ENCODE measurements at regions not wholly inside any gene's neighbourhood (a gene's known extent, or its start where the extent isn't known, plus 50 kb on each side); places are given as distances from the start of the nearest gene placed in this dataset.

DNA sequence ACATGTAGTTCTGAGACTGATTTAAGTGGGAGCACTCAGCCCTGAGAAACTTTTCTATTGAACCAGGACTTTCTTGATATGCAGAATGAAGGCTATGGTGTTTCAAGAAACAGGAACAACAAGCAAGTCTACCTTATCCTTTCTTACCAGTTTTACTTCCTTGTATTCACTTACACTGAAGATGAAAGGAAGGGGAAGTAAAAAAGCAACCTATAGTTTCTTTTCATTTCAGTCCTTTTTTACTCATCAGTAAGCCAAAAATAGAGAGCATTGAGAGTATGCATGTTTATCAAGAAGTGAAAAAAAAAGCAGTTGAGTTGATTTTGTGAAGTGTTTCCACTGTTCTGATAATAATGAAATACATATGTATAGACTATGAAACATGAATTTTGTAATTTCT lies 1010.3 kb downstream of the AMY1C start (continued):
- TF ChIP-seq, protein P1, sequence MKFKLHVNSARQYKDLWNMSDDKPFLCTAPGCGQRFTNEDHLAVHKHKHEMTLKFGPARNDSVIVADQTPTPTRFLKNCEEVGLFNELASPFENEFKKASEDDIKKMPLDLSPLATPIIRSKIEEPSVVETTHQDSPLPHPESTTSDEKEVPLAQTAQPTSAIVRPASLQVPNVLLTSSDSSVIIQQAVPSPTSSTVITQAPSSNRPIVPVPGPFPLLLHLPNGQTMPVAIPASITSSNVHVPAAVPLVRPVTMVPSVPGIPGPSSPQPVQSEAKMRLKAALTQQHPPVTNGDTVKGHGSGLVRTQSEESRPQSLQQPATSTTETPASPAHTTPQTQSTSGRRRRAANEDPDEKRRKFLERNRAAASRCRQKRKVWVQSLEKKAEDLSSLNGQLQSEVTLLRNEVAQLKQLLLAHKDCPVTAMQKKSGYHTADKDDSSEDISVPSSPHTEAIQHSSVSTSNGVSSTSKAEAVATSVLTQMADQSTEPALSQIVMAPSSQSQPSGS (IDR thresholded peaks at IDR 0.05; ENCODE audit: low read length) = peak; percentile 88
- TF ChIP-seq SMAD1 (IDR thresholded peaks at IDR 0.05; ENCODE audit: low read depth, partially characterized antibody) (no peak), IKZF2 (IDR thresholded peaks at IDR 0.05) (peak; percentile 71 to 73), NFIC (IDR thresholded peaks at IDR 0.05; ENCODE audit: low read depth, low read length) (peak; percentile 81), TBL1XR1 (IDR thresholded peaks at IDR 0.05; ENCODE audit: low read depth, low read length) (0 out of 2 replicates have a peak, but pooled peaks have one; percentile 47), ATF7 (IDR thresholded peaks at IDR 0.05; ENCODE audit: low read depth) (peak; percentile 71), TCF7 (IDR thresholded peaks at IDR 0.05; ENCODE audit: borderline replicate concordance) (peak; percentile 82), BCL11A (IDR thresholded peaks at IDR 0.05; ENCODE audit: low read depth, low read length) (0 out of 2 replicates have a peak, but pooled peaks have one; percentile 6), CBX3 (IDR thresholded peaks at IDR 0.05; ENCODE audit: borderline replicate concordance, low read depth) (no peak), NR2F1 (conservative IDR thresholded peaks at IDR 0.05) (no peak), BCL3 (IDR thresholded peaks at IDR 0.05; ENCODE audit: borderline replicate concordance, insufficient read depth, low read depth, low read length, poor library complexity, severe bottlenecking) (no peak), MEF2A (IDR thresholded peaks at IDR 0.05; ENCODE audit: insufficient read depth, low read depth, low read length) (peak; percentile 96), STAT3 (IDR thresholded peaks at IDR 0.05; ENCODE audit: low read depth, low read length) (0 out of 2 replicates have a peak, but pooled peaks have one; percentile 41), NRF1 (conservative IDR thresholded peaks at IDR 0.05; ENCODE audit: low read depth, low read length) (no peak), RCOR1 (conservative IDR thresholded peaks at IDR 0.05; ENCODE audit: low read depth, low read length) (0 out of 2 replicates have a peak, but pooled peaks have one; percentile 89), ZNF217 (IDR thresholded peaks at IDR 0.05) (peak; percentile 90; the same call in 1 of the 2 replicates), EP300 (IDR thresholded peaks at IDR 0.05; ENCODE audit: borderline replicate concordance in 1 of 2, control insufficient read depth in 1 of 2, low read depth in 2 of 2, low read length in 2 of 2) (peak; percentile 69 to 74; a peak in 2 of 4 replicates), FOXM1 (IDR thresholded peaks at IDR 0.05; ENCODE audit: low read depth, low read length) (peak; percentile 46; the same call in 1 of the 2 replicates), SKIL (IDR thresholded peaks at IDR 0.05; ENCODE audit: low read depth, poor library complexity, severe bottlenecking) (peak; percentile 39), SREBF1 (IDR thresholded peaks at IDR 0.05; ENCODE audit: low read length) (no peak), BACH1 (IDR thresholded peaks at IDR 0.05; ENCODE audit: borderline replicate concordance) (no peak), ESRRA (IDR thresholded peaks at IDR 0.05; ENCODE audit: low read length) (no peak), ZZZ3 (IDR thresholded peaks at IDR 0.05; ENCODE audit: control insufficient read depth, insufficient read length, low read depth) (no peak)

All from GM12878 (cell line).